ENCODE measurements at regions not wholly inside any gene's neighbourhood (a gene's known extent, or its start where the extent isn't known, plus 50 kb on each side); places are given as distances from the start of the nearest gene placed in this dataset.

DNA sequence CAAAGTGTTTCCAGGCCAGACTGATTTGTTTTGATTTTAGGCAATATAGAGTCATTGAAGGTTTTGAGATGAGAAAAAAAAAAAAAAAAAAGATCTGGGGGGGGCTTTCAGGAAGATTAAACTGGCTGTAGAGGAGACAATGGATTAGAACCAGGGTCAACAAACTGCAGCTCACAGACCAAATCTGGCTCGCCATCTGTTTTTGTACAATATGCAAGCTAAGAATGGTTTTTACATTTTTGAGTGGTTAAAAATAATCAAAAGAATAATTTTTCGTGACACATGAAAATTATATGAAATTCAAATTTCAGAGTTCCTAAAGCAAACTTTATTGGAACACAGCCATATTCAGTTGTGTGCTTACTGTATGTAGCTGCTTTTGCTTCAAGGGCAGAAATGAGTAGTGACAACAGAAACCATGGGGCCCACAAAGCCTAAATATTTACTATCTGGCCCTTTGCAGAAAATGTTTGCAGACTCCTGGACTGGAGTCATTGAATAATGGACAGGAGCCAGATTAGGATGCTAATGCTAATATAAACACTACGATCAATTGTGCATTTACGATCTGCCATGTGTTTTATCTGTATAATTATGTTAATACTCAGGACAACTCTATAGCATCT lies 375.7 kb upstream of the DAB1 start:
- no peak for DNase-seq

GRCh38 chr1:57798543-57798942 lies 374.7 kb upstream of the DAB1 start:
- no peak for DNase-seq

DNA sequence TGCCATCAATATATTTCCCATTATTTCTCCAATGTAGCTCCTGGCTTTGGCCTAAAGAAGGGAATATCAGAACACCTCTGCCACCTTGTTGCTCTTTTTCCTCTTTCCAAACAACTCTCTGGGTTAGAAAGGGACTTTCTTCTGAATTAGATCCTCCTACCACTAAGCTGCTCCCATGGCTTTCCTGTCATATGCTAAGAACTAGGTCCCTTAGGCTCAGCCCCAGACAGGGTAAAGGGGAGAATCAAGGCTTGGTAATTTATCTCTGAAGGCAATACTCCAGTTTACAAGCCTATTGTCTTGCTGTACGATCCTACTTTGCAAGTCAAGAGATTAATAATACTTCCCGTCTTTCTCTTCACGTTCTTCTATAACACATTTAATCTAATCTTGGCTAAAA lies 373.2 kb upstream of the DAB1 start:
- DNase-seq, result no peak

- DNase-seq, result no peak
These were observed 372.8 kb upstream of the DAB1 start for GRCh38 chr1:57796616-57797015.

GRCh38 chr1:57795886-57796285 lies 372.0 kb upstream of the DAB1 start:
- no peak for DNase-seq

GRCh38 chr1:57794078-57794477 lies 370.2 kb upstream of the DAB1 start:
- no peak for DNase-seq

DNA sequence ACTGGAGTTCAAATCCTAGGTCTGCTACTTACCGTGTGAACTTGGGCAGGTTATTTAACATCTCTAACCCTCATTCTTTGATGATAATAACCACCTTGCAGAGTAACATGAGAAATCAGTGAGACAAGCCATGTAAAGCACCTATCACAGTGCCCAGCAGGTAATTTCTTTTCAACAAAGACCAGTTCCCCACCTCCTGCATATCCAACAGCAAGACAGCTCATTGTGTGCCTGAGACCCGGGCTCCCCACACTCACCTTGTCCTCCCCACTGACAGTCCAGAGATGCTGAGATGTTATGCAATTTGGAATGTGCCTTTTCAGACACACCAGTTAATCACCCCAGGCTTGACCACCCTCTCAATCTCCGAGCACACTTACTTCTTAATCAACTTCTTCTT lies 367.6 kb upstream of the DAB1 start:
- no peak for DNase-seq

DNA sequence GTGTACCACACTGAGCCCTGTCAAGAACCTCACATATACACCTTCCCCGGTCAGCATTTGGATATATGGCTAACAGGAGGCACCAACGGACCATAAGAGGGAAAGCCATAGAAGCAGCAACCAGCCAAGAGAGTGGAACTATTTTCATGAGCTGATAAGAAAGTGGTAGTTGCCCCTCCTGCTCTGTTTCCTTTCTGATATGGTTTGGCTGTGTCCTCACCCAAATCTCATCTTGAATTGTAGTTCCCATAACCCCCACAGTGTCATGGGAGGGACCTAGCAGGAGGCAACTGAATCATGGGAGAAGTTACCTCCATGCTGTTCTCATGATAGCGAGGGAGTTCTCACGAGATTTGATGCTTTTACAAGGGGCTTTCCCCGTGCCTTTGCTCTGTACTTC lies 366.1 kb upstream of the DAB1 start:
- no peak for DNase-seq

GRCh38 chr1:57788313-57788712 lies 364.5 kb upstream of the DAB1 start:
- no peak for DNase-seq

DNA sequence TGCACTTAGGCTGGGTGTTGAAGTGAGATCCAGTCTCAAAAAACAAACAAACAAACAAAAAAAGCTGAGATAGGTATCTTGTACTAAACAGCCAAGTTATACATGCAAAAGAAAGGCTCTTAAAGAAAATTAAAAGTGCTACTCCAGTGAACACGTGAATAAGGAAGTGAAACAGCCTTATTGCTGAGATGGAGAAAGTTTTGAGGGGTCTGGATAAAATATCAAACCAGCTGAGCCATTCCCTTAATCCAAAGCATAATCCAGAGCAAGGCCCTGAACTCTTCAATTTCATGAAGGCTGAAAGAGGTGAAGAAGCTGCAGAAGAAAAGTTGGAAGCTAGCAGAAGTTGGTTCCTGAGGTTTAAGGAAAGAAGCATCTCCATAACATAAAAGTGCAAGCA lies 360.5 kb upstream of the DAB1 start:
- no peak for DNase-seq

DNA sequence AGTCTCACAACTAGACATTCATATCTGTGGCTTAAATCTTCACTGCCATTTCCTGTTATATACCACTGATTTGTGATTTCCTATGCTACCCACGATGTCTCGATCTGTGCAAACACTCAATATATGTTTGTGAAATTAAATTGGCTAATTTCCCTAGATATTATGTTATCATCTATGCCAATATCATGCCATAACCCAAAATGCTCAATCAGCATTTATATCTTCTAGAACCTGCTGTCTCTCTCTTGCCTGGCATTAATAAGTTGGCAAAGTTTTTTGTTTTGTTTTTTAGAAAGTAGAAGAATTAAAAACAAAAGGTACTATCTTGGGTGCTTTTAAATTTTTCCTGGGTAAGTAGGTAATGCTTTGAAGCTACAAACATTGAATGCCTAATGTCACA lies 358.5 kb upstream of the DAB1 start:
- DNase-seq, result no peak

DNA sequence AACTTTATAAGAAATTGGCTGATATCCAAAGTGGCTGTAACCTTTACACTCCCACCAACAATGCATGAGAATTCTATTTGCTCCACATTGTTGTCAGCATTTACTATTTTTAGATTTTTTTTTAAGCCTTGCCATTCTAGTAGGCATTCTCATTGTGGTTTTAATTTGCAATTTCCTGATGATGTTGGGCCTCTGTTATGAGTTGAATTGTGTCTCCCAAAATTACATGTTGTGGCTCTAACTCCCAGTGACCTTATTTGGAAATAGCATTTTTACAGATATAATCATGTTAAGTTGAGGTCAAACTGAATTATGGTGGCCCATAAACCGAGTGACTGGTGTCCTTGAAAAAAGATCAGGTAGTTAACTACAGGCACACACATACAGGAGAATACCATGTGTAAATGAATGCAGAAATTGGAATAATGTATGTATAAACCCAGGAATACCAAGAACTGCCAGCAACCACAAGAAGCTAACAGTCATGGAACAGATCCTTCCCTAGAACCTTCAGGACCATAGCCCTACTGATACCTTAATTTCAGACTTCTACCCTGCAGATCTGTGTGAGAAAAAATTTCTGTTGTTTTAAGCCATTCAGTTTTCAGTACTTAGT lies 348.8 kb upstream of the DAB1 start:
- DNase-seq, result no peak

GRCh38 chr1:57770772-57771171 lies 346.9 kb upstream of the DAB1 start:
- DNase-seq, result no peak

- DNase-seq, result no peak
These were observed 346.4 kb upstream of the DAB1 start for GRCh38 chr1:57770236-57770635.

DNA sequence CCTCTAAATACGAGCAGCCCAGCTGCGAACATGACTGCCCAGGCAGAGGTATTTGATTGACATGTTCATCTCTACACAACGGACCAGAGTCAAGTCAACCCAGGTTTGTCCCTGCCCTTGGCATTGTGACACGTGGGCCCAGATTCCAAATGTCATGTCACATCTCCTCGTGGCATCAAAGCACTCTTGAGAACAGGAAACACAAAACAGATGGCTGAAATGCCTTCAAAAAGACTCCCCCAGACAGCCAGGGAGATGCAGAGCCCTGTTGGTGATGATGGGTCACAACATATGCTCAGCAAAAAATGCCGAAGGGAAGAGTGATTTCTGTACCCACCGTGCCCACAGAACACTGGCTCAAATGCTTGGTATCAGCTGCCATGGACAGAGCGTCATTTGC lies 337.8 kb upstream of the DAB1 start:
- DNase-seq, result no peak

DNA sequence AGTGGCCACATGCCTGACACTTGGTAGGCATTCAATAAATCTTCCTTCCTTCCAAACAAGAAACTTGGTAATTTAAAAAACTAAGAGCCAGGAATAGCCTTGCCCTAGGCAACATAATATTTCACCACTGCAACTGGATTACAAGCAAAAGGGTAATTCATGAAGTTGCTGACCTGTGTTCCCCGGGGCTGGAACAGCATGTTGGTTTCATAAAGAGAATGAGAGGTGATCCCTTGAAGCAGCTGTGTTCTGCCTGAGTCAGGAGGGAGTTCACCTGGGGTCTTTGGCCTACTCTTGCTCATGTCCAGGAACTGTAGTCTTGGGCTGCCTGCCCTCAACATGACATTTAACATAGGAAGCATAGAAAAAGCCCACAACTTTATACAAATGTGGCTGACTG lies 329.0 kb upstream of the DAB1 start:
- no peak for DNase-seq

DNA sequence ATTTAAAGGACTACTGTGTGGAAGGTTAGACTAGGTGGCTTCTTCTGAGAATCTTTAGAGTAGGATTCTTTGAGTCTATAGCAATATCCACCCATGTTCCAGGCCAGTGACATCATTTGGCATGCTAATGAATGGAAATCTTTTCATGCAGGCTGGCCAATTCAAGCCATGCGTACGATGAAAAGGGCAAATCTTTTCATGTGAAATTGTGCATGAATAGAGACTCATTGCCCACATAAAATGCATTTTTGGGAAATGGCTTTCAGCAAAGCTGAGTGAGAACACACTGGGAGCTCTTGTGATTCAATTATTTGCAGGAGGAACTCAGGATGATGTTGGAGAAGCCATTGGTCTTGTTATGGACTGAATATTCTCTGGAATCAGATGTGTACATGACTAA lies 324.9 kb upstream of the DAB1 start:
- DNase-seq, result no peak

DNA sequence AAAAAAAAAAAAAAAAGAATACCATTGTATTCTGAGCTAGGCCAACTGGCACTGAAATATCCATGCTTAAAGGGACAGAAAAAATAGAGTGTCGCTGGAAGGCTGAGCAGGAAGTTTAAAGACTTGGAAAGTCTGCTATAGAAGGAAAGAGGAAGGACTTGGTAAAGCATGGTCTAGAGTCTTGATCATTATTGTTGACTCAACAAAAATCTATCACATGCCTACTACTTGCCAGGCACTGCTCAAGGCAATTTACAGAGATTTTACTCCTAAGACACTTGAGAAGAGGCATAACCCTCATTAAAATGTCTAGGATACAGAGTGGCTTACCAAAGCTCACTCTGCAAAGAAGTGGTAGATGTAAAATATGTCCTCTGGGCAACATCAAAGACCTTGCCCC lies 324.0 kb upstream of the DAB1 start:
- no peak for DNase-seq

DNA sequence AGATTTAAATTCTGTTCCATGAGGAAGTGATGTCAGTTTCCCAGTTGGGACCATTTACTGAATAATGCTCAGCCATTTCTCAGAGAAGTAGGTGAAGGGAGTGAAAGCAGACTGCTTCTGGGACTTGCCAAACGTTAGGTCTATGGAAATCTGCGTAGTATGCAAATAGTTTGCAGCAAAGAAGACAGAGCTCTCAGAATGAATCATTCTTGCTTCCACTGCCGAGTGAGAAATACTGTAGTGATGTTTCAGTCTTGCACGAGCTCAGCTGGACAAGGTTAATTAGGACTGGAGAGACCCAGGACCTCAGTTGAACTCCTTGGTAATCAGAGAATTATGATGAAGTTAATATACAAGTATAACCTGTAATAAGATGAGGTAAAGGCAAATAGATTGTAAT lies 317.7 kb upstream of the DAB1 start:
- no peak for DNase-seq

GRCh38 chr1:57736940-57737339 lies 313.1 kb upstream of the DAB1 start:
- no peak for DNase-seq

DNA sequence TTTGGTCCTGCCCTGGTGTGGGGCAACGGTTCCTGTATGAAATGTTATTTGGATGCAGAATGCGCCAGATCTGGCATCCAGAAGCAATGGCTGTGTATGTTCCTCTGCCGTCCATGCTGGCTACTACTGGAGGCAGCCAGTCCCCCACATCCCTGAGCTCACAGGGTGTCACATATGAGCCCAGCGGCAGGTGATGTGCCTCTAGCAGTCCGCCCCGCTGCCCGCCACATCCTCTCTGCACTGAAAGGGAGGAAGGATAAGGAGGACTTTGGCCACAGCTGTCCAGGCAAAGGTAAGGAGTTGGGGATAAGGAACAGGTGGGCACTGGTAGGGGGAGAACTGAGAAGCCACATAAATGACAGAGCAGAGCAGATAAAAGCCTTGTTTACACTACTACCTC lies 305.3 kb upstream of the DAB1 start:
- DNase-seq, result no peak

- DNase-seq, result no peak
These were observed 303.3 kb upstream of the DAB1 start for GRCh38 chr1:57727121-57727520.

DNA sequence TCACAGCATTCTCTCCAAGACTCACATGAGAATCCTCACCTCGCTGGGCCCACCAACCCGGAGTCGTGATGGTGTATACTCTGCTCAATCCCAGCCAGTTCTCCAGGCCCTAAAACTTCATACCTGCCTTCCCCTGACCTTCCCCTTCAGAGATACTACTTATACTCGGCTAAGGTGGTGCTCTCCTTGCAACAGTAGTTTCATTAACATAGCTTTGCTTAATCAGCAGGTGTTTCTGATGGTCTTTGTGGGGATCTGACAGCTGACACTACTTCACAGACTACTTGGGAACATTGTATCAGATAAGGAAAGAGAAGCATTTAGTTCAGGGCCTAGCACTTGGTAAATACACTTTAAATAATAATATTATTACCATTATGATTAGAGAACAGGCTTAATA lies 301.5 kb upstream of the DAB1 start:
- DNase-seq, result no peak

- no peak for DNase-seq
These were observed 300.7 kb upstream of the DAB1 start for GRCh38 chr1:57724535-57724934.

Data from left kidney (tissue), 1 donor.